NCI-H1436 treated with DMSO at 0.1 percent for 48 hours (cell line): ENCODE measurements at regions not wholly inside any gene's neighbourhood (a gene's known extent, or its start where the extent isn't known, plus 50 kb on each side); places are given as distances from the start of the nearest gene placed in this dataset.

Source experiments
- DNase-seq: peaks from one replicate; lab custom pipeline; 2025; lab: John Stamatoyannopoulos, UW

DNA sequence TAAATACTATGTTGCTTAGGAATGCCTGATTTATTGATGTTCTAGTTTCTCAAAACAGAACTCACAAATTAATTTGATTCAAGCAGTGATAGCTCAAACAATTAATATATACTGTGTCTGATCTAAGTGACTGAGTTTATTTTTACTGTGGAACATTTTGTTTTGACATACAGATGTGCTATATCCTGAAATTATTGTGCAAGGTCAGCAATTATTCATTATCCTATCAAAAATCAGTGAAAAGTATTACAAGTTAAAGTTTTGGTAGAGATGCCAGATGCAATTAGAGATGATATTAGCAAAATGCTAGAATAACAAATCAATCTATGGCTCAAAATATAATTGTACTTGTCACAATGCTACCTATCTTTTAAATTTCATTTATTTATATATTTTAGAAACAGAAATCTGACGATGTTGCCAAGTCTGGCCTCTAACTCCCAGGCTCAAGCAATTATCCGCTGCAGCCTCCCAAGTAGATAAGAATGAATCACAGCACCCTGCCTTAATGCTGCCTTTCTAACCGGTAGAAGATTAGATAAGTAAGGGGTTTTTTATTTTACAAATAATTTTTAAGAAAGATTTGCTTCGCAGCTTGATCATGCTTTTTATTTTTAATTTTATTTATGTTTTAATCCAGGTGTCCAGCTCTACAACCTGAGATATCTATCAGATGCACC is 825.5 kb upstream of the NDST4 start:
- DNase-seq: no peak

GRCh38 chr4:115929373-115929772 is 816.0 kb upstream of the NDST4 start:
- DNase-seq: no peak

- DNase-seq: no peak
Measured at GRCh38 chr4:115927382-115927781, 814.0 kb upstream of the NDST4 start.

DNA sequence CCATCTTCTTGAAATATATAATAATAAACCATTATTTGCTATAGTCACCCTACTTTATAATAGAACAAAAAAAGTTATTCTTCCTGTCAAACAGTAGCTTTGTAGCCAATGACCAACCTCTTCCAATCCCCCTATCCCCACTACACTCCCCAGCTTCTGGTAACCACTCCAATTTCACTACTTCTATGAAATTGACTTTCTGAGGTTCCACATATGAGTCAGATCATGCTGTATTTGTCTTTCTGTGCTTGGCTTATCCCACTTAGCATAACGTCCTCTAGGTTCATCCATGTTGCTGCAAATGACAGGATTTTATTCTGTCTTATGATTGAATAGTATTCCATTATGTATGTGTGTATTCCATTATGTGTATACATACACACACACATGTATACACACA is 809.7 kb upstream of the NDST4 start:
- DNase-seq: no peak

DNA sequence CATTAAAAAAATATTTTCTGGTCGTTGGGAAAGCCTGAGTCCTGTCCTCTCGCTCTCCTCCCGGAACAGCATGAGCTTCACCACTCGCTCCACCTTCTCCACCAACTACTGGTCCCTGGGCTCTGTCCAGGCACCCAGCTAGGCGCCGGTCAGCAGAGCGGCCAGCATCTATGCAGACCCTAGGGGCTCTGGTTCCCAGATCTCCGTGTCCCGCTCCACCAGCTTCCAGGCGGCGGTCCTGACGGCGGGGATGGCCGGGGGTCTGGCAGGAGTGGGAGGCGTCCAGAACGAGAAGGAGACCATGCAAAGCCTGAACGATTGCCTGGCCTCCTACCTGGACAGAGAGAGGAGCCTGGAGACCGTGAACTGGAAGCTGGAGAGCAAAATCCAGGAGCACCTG is 807.2 kb upstream of the NDST4 start:
- DNase-seq: no peak

- no peak for DNase-seq
Measured at GRCh38 chr4:115918149-115918548, 804.7 kb upstream of the NDST4 start.

GRCh38 chr4:115906428-115906827 is 793.0 kb upstream of the NDST4 start:
- DNase-seq: no peak

DNA sequence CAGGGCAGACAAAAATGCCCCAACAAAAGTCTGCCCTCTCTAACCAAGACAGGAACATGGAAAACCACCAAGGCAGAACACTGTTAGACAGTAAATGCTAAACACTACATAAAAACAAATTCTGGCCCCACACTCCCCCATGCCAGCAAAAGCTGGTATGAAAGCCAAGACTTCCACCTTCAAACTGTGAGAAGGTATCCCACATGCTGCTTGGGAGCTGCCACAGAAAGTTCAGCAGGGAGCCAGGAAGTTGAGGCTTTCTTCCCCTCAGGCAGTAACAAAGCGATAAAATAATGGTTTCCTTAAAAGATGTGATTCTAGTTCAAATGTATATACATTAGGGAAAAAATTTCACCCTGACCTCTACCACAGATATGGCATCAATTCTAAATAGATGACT is 770.4 kb upstream of the NDST4 start:
- no peak for DNase-seq

DNA sequence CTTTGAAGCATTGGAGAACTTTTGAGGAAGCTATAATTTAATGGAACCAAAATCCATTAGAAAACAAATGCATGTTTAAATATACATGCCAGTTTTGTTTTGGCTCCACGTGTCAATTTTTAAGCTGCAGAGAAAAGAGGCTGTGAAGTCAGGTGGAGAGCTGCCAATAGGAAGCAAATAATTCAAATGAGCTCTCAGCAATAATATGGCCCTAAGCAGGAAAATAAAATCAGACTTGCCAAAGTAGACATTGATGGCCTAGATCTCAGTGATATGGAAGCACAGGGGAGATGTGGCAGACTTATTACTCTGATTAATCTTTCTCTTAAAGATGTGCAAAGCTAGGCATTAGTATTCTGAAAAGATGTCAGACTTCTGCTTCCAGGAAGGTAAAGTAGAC is 769.8 kb upstream of the NDST4 start:
- DNase-seq: no peak

- no peak for DNase-seq
Measured at GRCh38 chr4:115873048-115873447, 759.6 kb upstream of the NDST4 start.

DNA sequence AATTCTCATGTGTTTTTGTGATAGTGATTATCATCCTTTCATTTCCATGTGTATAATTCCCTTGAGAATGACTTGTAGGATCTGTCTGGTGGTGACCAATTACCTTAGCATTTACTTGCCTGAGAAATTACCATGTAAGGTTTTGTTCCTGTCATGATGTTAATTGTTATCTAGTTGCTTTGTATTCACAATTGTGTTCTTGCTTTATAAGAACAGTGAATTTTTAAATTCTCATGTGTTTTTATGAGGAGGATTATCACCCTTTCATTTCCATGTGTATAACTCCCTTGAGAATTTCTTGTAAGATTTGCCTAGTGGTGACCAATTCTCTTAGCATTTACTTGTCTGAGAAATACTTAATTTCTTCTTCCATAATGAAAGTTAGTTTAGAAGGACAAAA is 758.2 kb upstream of the NDST4 start:
- no peak for DNase-seq

DNA sequence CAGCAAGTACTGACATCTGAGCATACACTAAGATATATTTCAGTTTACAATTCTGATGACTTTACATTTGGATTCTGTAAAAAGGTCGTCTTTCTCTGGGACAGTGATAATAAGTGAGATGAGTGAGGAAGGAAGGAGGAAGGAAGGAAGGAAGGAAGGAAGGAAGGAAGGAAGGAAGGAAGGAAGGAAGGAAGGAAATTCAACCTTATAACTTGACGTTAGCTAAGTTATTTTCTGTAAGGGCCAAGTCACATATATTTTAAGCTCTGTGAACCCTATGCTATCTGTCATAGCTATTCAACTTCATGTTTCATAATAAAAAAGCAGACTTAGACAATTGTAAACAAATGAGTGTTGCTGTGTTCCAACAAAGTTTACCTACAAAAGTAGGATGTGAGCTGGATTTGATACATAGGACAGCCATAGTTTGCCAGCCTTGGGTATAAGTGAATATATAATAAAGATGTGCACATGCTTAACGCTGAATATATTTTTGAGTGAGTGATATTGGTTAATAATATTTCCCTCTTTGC is 753.0 kb upstream of the NDST4 start:
- no peak for DNase-seq

DNA sequence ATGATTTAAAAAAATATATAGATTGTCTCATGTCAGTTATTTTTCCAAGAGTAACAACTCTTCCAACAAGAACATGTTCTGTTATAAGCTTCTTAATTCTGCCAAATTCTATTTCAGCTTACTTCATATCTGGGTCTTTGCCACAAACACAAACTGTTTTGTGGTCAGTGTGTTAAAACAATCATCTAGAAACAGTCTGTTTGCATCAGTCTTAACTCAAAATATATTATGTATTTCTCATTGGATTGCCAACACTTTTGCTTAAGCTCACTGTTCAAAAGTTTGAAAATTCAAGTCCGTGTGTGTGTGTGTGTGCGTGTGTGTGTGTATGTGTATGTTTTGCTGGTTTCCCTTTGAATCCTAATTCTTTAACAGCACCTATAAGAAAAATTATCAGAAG is 752.3 kb upstream of the NDST4 start:
- DNase-seq: no peak

- DNase-seq: no peak
Measured at GRCh38 chr4:115852767-115853091, 739.3 kb upstream of the NDST4 start.

DNA sequence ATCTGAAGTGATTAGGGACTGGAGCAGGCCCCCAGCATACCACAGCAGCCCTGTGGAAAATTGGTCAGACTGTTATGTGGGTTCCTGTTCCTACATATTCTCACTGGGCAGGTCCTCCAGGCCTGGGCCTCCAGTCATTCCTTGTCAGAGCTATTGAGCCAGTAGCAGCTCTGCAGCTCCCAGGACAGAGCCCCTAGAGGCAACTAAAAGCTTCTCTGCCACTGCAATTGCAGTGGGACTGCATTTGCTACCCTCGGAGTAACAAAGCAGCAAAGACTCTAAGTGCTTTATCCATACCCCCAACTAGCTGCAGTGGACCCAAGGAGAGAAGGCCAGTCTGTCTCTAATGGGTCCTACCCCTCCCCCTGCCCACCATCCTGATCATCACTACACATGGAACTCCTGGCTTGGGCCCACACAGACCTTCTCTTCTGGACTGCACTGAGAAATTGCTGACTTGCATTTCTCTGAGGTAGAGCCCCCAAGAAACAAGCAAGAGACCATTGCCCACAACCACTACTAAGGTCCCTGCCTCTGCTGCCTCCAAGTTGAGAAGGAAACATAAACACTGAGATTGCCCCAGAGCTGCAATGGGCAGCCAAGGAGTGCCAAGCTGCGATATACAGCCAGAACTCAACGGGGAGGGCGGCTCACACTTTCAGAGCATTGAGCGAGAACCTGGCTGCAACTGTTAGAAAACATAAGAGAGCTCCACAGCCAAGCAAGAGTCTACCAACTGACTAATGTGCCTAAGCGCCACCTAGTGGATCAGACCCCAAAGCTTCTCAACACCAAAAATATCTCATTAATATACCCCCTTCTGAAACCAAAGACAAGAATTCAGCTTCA is 738.7 kb upstream of the NDST4 start:
- no peak for DNase-seq

DNA sequence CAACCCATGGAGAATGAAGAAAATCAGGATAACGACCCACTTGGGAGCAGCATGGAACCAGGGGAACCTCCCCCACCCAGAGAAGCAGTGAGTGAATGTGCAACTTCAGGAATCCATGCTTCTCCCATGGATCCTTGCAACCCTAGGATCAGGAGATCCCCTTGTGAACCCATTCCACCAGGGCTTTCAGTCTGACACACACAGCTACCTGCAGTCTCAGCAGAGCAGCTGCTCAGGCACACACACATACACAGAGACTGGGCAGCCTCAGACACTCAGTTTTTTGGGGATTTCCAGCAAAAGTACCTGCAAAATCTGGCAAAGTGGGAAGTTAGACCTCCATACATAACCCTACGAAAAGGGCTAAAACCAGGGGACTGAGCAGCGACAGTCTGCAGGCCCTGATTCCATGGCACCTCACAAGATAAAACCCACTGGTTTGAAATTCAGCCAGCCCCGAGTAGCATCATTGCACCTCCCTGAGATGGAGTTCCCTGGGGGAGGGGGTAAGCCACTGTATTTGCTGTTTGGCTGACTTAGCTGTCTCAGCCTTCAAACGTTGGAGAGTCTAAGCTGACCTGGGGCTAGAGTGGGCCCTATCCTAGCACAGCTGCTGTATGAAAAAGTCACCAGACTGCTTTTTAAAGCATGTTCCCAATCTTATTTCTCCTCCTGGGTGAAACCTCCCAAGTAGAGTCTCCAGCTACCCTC is 737.5 kb upstream of the NDST4 start:
- no peak for DNase-seq

DNA sequence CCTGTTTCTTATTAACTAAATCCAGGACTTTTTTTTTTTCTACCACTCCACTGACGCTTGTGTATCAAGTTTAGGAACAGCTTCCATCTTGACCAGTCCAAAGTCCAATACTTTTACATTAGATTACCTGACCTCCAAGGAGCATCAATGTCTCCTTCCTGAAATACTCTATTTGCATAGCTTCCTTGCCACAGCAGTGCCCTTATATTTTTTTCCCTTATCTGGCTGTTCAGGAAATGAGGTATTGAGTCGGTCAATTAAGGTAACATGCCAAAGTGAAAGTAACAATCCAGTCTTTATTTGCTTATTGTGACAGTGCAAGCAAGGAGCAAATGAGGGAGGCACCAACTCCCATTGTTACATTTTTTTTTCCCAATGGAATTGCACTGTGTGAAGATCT is 730.8 kb upstream of the NDST4 start:
- no peak for DNase-seq

DNA sequence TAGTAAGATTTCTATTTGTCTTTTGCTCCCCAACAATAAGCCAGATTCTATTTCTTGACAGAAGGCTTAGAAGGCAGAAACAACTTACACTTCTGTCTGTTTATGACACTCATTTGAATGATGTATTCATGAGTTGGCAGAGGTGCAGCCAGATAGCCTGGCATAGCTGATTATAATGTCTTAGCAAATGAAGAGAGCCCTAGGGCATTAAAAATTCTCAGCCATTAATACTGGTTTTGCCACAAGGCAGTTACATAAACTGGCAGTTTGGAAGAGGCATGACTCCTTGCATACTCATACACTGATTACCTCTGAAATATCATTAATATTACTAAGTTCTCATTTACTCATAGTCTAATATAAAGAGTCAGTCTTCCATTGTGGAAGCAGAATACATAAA is 728.5 kb upstream of the NDST4 start:
- no peak for DNase-seq

GRCh38 chr4:115834441-115834840 is 721.0 kb upstream of the NDST4 start:
- DNase-seq: no peak

DNA sequence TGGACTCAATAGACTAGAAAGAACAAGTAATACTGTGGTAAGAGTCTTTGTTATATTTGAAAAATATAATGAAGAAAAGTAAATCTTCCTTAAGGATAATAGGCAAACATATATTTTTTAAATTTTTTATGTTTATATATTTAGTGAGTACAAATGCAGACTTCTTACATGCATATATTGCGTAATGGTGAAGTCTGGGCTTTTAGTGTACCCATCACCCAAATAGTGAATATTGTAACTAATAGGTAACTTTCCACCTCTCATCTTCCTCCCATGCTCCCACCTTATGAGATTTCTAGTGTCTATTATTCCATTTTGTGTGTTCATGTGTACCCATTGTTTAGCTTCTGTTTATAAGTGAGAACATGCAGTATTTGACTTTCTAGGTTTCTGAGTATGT is 711.2 kb upstream of the NDST4 start:
- no peak for DNase-seq

DNA sequence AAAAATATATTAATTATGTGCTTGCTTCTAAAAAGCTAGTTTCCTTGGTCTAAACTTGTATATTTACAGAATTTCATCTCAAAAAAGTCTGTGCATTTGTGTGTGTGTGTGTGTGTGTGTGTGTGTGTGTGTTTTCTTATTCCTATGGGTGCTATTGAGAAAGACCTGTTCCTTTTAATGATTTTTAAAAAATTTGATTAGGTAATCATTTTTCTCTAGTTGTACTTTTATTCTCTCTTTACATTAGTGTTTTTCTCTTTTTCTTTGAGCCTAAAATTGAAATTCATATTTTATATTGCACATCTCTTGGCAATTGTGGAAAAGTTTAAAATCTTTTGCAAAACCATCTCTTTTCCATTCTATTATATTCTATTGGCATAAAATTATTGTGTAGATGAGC is 690.4 kb upstream of the NDST4 start:
- no peak for DNase-seq

- DNase-seq: no peak
Measured at GRCh38 chr4:115790812-115791211, 677.4 kb upstream of the NDST4 start.

DNA sequence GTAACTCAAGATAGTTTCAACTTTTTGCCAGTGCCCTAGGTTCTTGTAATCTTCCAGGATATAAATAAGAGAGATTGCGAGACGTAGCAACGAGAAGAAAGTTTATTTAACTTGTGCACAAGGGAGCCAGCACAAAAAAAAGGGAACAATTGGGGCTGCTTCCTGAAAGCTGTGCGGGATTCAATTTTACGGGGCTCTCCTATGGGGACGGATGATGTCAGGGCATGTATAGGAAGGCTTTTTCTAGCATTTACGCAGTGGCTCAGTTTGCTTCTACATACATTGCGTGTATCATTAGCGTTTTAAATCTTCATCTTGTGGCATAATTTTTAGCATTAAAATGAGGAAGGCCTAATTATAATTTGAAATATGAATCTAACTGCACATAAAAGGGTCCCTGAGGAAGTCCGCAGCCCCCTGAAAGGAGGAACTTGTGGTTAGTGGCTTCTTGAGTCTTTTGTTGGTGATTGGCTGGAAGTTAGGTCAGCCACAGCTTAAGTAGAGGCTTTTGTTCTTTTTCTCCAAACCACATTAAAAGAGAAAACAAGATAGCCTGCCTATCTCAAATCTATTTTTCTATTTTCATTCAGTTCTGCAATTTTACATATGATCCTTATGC is 668.2 kb upstream of the NDST4 start:
- DNase-seq: no peak
